B cell (primary cell): ENCODE measurements at regions not wholly inside any gene's neighbourhood (a gene's known extent, or its start where the extent isn't known, plus 50 kb on each side); places are given as distances from the start of the nearest gene placed in this dataset.

ENCODE experiments used
- ATAC-seq: fragments of 200-7000 bp; cut with Tn5 transposase; one replicate; pipeline ENCODE4 v1.10.0; 2021; ENCODE audit warnings: low read depth, mild to moderate bottlenecking, moderate number of reproducible peaks, moderate library complexity
- CTCF ChIA-PET: fragments of 350-600 bp; sonication (Branson Sonifier 250); formaldehyde crosslinking; loops from one replicate; lab custom pipeline; 2021; ENCODE audit warnings: antibody characterized with exemption, inconsistent platforms; lab: Charles Lee
- POLR2A ChIA-PET: fragments of 350-600 bp; sonication (Branson Sonifier 250); formaldehyde crosslinking; loops from one replicate; lab custom pipeline; 2021; ENCODE audit warnings: antibody characterized with exemption; lab: Charles Lee
- DNase-seq: peaks from one replicate; pipeline ENCODE4 v3.0.0; 2013
- H2AFZ ChIP-seq: 2 replicates; pipeline ENCODE4 v1.6.1; 2012; ENCODE audit warnings: mild to moderate bottlenecking, low read depth, low read length; ENCODE audit not compliant: insufficient read depth, poor library complexity, severe bottlenecking
- H3K27ac ChIP-seq, 2 donors: 1 replicate in 1 of 2; 2 replicates in 1 of 2; pipeline ENCODE4 v1.5.1; 2012 to 2013; ENCODE audit warnings: low read length in 2 of 2, mild to moderate bottlenecking in 2 of 2, moderate library complexity in 1 of 2
- H3K27me3 ChIP-seq, 4 experiments: fragments of 200-600 bp in 1 of 4; sonication (generic) in 1 of 4; replicated peaks in 1 of 4; 1 replicate in 2 of 4; 2 replicates in 2 of 4; pipeline versions ENCODE4 v1.6.1 to v1.7.0; 2013 to 2016; ENCODE audit warnings: low read length in 3 of 4, mild to moderate bottlenecking in 2 of 4, mixed read lengths in 1 of 4, moderate library complexity in 1 of 4; ENCODE audit not compliant: insufficient read depth in 4 of 4, control insufficient read depth in 3 of 4; ENCODE audit errors: control extremely low read depth in 1 of 4
- H3K36me3 ChIP-seq, 2 experiments: replicated peaks in 1 of 2; 1 replicate in 1 of 2; 2 replicates in 1 of 2; pipeline versions ENCODE4 v1.6.1 to v1.7.1; 2013; ENCODE audit warnings: low read length in 1 of 2; ENCODE audit not compliant: insufficient read depth in 2 of 2, control insufficient read depth in 1 of 2; ENCODE audit errors: control extremely low read depth in 1 of 2, extremely low read depth in 1 of 2
- H3K4me1 ChIP-seq, 2 donors: fragments of 200-600 bp in 1 of 2; sonication (generic) in 1 of 2; 1 replicate in 1 of 2; 2 replicates in 1 of 2; pipeline versions ENCODE4 v1.5.1 to v1.6.1; 2013 to 2017; ENCODE audit warnings: low read length in 2 of 2; ENCODE audit not compliant: control insufficient read depth in 2 of 2, insufficient read depth in 2 of 2
- H3K4me2 ChIP-seq: replicated peaks from 2 replicates; pipeline ENCODE3; 2012; ENCODE audit warnings: mild to moderate bottlenecking, low read depth, low read length; ENCODE audit not compliant: poor library complexity, severe bottlenecking
- H3K4me3 ChIP-seq, 5 experiments: fragments of 200-600 bp in 1 of 5; sonication (generic) in 1 of 5; 1 replicate in 3 of 5; 2 replicates in 2 of 5; pipeline versions ENCODE4 v1.5.1 to v1.7.0; 2011 to 2016; ENCODE audit warnings: low read length in 4 of 5, mild to moderate bottlenecking in 4 of 5, low read depth in 2 of 5, control low read depth in 1 of 5, moderate library complexity in 1 of 5; ENCODE audit not compliant: insufficient read depth in 1 of 5; ENCODE audit errors: control extremely low read depth in 1 of 5, extremely low read depth in 1 of 5
- H3K79me2 ChIP-seq: fragments of 200-600 bp; sonication (generic); one replicate; pipeline ENCODE4 v1.6.0; 2016; ENCODE audit warnings: low read length; ENCODE audit not compliant: control insufficient read depth, insufficient read depth
- H3K9ac ChIP-seq: fragments of 200-600 bp; sonication (generic); 2 replicates; pipeline ENCODE4 v1.6.1; 2017; ENCODE audit warnings: mild to moderate bottlenecking, low read length, moderate library complexity
- H3K9me3 ChIP-seq, 3 donors: one replicate each; pipeline versions ENCODE4 v1.6.1 to v1.7.1; 2013; ENCODE audit warnings: low read length in 2 of 3; ENCODE audit not compliant: control insufficient read depth in 2 of 3, insufficient read depth in 1 of 3; ENCODE audit errors: control extremely low read depth in 1 of 3
- H4K20me1 ChIP-seq: 2 replicates; pipeline ENCODE4 v1.6.0; 2012; ENCODE audit warnings: mild to moderate bottlenecking, low read length; ENCODE audit not compliant: insufficient read depth, control insufficient read depth, poor library complexity, severe bottlenecking
- H3K27ac Mint-ChIP-seq: one replicate; pipeline ENCODE4 v1.8.0; 2021; ENCODE audit warnings: mixed read lengths
- H3K27me3 Mint-ChIP-seq: one replicate; pipeline ENCODE4 v1.8.0; 2021; ENCODE audit warnings: mixed read lengths
- H3K4me1 Mint-ChIP-seq: one replicate; pipeline ENCODE4 v1.8.0; 2021; ENCODE audit warnings: mixed read lengths
- H3K4me3 Mint-ChIP-seq: one replicate; pipeline ENCODE4 v1.8.0; 2021; ENCODE audit warnings: mixed read lengths
- H3K9me3 Mint-ChIP-seq: one replicate; pipeline ENCODE4 v1.8.0; 2022; ENCODE audit warnings: mixed read lengths; ENCODE audit not compliant: insufficient read depth
- EZH2 ChIP-seq: IDR thresholded peaks from 2 replicates; pipeline ENCODE4 v1.6.1; 2012; ENCODE audit warnings: borderline replicate concordance, low read depth, mild to moderate bottlenecking, moderate library complexity, low read length; ENCODE audit not compliant: insufficient read depth, poor library complexity, severe bottlenecking
- WGBS: methylation state at CpG from one replicate; pipeline ENCODE4 v1.1.5; 2013; ENCODE audit warnings: missing lambda C conversion rate; ENCODE audit not compliant: insufficient coverage; 5-methylcytosine and 5-hydroxymethylcytosine counted together
- intact Hi-C: fragments of 100-400 bp; cut with micrococcal nuclease; formaldehyde crosslinking; loops from one replicate; pipeline ENCODE4 v1.10.0; 2022
- TF ChIP-seq, protein P1 (sequence below): fragments of 200-600 bp; IDR thresholded peaks from one replicate; pipeline ENCODE4 v1.8.0; 2022; ENCODE audit warnings: antibody characterized with exemption, mild to moderate bottlenecking

DNA sequence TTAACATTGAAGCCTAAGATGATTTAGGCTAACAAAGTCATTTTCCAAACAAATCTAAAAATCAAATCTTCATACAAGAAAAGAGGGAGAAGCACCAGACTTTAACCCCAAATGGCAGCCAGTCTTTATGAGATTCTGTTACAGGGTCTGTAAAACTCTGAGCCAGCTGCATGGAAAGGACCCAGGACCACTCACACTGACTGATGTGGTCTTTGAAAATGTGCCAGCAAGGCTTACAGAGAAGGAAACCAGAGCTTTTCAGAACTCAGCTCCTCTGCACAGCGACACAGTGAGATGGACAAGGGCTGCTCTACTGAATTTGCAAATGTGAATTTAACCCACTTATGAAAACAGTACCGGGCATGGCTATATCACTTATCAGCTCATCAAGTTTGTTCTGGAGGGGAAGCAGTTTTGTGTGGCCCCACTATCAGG is 98.8 kb upstream of the SERP2 start:
- TF ChIP-seq EZH2: no peak
- TF ChIP-seq, protein P1, sequence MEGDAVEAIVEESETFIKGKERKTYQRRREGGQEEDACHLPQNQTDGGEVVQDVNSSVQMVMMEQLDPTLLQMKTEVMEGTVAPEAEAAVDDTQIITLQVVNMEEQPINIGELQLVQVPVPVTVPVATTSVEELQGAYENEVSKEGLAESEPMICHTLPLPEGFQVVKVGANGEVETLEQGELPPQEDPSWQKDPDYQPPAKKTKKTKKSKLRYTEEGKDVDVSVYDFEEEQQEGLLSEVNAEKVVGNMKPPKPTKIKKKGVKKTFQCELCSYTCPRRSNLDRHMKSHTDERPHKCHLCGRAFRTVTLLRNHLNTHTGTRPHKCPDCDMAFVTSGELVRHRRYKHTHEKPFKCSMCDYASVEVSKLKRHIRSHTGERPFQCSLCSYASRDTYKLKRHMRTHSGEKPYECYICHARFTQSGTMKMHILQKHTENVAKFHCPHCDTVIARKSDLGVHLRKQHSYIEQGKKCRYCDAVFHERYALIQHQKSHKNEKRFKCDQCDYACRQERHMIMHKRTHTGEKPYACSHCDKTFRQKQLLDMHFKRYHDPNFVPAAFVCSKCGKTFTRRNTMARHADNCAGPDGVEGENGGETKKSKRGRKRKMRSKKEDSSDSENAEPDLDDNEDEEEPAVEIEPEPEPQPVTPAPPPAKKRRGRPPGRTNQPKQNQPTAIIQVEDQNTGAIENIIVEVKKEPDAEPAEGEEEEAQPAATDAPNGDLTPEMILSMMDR: no peak
- DNase-seq (no peak), ATAC-seq (no peak)
- peak overlapping the region; percentile 85 for H3K27ac Mint-ChIP-seq
- peaks cover 40% of the 10 kb centered on the region for H3K4me1 Mint-ChIP-seq
- Histone ChIP-seq H3K36me3 (no peaks in the 10 kb centered on the region), H3K9me3 (no peaks in the 10 kb centered on the region), H3K27me3 (no peaks in the 10 kb centered on the region), H3K4me1 (peaks cover 29 to 44% of the 10 kb centered on the region in 2 donors), H3K27ac (peak overlapping the region; percentile 74 to 83), H3K79me2 (no peaks in the 10 kb centered on the region), H3K4me2 (peak overlapping the region; percentile 56), H3K4me3 (peak overlapping the region in 3 of 5 experiments; percentile 31 to 38 (median 35)), H3K9ac (peak overlapping the region; percentile 24), H4K20me1 (no peaks in the 10 kb centered on the region), H2AFZ (peak overlapping the region; percentile 74)
- H3K4me3 Mint-ChIP-seq: peak overlapping the region; percentile 65
- H3K27me3 Mint-ChIP-seq: peaks cover under 1% of the 10 kb centered on the region
- CTCF ChIA-PET: interaction anchor here (0.7 to 1.6 kb wide), 6 partner anchors 8 to 223 kb away, joined by 3 to 5 read pairs (median 4); no protein-coding TSS in a partner anchor
- intact Hi-C loops: loop anchor here (1.0 to 10.0 kb wide), 6 partner anchors 15 to 2000 kb away; partner anchors contain the start of genes AKAP11, EPSTI1 and TSC22D1
- no CpG with 5 or more reads among the region's 2 CpGs for WGBS
- POLR2A ChIA-PET: interaction anchor here (0.6 to 2.6 kb wide), 3 partner anchors 14 to 20 kb away, joined by 3 to 9 read pairs (median 5); no protein-coding TSS in a partner anchor
- H3K9me3 Mint-ChIP-seq: no peaks in the 10 kb centered on the region

DNA sequence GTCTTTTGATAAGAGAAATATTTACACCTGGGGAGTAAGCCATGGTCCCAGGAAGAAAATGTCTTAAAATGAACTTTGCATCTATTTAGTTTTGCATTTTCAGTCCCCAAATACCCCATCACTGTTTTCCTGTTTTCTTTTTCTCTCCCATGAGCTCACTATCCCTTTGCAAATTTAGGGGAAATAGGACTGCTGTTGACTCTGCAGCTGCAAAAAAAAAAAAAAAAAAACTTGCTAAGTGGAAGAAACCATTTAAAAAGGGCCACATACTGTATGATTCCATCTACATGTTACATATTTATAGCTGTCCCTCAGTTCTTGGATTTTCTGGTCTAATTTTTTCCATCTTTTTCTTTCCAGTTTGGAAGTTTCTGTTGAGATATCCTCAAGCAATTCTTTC is 98.2 kb upstream of the SERP2 start:
- H3K4me2 ChIP-seq: peak overlapping the region; percentile 56
- peaks cover 3% of the 10 kb centered on the region for H3K27me3 Mint-ChIP-seq

More for the DNA sequence above, 98.2 kb upstream of the SERP2 start:
- DNase-seq (no peak), ATAC-seq (no peak)
- Histone ChIP-seq H2AFZ (peak overlapping the region; percentile 74), H3K27me3 (no peaks in the 10 kb centered on the region), H3K4me3 (peak overlapping the region in 1 of 5 experiments; percentile 13), H3K9me3 (no peaks in the 10 kb centered on the region), H3K36me3 (no peaks in the 10 kb centered on the region), H3K9ac (peak overlapping the region; percentile 24), H3K4me1 (peaks cover 29 to 44% of the 10 kb centered on the region in 2 donors), H3K27ac (peak overlapping the region; percentile 74 to 83), H3K79me2 (no peaks in the 10 kb centered on the region), H4K20me1 (no peaks in the 10 kb centered on the region)
- peak overlapping the region; percentile 51 for H3K4me3 Mint-ChIP-seq
- ChIA-PET CTCF (interaction anchor here (0.6 to 1.6 kb wide), 4 partner anchors 9 to 160 kb away, joined by 3 to 5 read pairs (median 4); no protein-coding TSS in a partner anchor), POLR2A (interaction anchor here (0.6 to 2.6 kb wide), 4 partner anchors 13 to 24 kb away, joined by 3 to 9 read pairs (median 4); no protein-coding TSS in a partner anchor)
- intact Hi-C loops: loop anchor here (10.0 kb wide), 1 partner anchor 2001 kb away; the partner anchor contains the start of gene AKAP11
- peak overlapping the region; percentile 80 for H3K27ac Mint-ChIP-seq
- no peaks in the 10 kb centered on the region for H3K9me3 Mint-ChIP-seq
- peaks cover 40% of the 10 kb centered on the region for H3K4me1 Mint-ChIP-seq
- TF ChIP-seq EZH2: no peak
- TF ChIP-seq, protein P1: no peak
